CD4-positive, alpha-beta T cell treated with Interleukin-4 for 4 hours (primary cell): ENCODE measurements at regions not wholly inside any gene's neighbourhood (a gene's known extent, or its start where the extent isn't known, plus 50 kb on each side); places are given as distances from the start of the nearest gene placed in this dataset.
A peak's percentile ranks its signal among the peaks of the same experiment; 100 is the strongest.

Experiments
- DNase-seq: peaks from one replicate; pipeline ENCODE4 v3.0.0-alpha.2; 2020

DNA sequence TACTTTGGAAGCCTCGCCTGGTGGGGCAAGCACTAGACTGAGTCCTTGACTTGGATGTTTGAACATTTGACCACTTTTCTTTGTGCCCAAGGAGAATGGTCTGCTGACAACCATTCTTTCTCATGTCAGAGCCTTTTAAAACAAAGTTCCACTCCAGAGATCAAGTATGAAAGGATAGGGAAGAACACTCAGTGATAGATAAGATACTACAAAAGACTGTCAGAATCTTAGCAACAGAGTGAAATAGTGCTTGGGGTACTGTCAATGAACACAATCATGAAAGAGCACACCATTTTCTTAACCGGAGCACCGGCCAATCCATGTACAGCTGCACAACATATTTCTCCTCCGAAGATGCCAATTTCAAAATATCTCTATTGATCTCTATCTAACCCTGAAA lies 82.8 kb upstream of the ADO start:
- DNase-seq: no peak

- no peak for DNase-seq
Observed at GRCh38 chr10:62723375-62723774, 81.1 kb upstream of the ADO start.

DNA sequence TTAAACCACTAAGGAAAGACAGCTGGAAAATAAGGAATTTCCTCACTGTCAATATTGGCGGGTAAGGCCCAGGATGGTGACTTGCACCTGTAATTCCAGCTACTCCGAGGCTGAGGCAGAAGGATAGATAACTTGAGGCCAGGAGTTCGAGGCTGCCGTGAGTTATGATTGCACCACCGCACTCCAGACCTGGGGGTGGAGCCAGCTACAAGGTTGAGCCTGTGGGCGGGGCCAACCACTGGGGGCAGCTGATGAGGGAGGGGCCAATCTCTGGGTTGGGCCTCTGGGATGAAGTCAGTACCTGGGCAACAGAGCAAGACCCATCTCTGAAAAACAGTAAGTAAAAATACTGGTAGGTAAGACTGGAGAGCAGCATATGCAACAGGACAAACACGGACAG lies 80.1 kb upstream of the ADO start:
- no peak for DNase-seq

GRCh38 chr10:62726142-62726541 lies 78.4 kb upstream of the ADO start:
- peak; percentile 24 for DNase-seq

DNA sequence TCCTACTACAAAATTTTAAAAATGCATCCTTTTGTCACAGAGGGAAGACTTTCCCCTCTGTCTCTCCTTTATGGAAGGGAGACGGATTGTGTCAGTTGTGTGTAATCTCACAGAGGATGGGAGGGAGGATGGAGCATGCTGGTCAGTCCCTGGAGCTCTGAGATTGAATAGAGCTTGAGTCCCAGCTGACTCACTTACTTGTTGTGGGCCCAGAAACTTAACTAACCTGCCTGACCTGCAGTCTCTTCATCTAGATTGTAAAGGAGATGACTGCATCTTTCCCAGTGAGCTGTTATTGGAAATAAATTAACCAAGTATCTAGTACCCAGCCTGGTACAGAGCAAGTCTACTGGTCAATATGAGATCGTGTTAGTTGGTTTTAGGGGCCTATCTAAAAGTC lies 77.9 kb upstream of the ADO start:
- DNase-seq: no peak

GRCh38 chr10:62727934-62728333 lies 76.6 kb upstream of the ADO start:
- peak; percentile 12 for DNase-seq

- DNase-seq: peak; percentile 44
Observed at GRCh38 chr10:62728479-62728878, 76.0 kb upstream of the ADO start.

DNA sequence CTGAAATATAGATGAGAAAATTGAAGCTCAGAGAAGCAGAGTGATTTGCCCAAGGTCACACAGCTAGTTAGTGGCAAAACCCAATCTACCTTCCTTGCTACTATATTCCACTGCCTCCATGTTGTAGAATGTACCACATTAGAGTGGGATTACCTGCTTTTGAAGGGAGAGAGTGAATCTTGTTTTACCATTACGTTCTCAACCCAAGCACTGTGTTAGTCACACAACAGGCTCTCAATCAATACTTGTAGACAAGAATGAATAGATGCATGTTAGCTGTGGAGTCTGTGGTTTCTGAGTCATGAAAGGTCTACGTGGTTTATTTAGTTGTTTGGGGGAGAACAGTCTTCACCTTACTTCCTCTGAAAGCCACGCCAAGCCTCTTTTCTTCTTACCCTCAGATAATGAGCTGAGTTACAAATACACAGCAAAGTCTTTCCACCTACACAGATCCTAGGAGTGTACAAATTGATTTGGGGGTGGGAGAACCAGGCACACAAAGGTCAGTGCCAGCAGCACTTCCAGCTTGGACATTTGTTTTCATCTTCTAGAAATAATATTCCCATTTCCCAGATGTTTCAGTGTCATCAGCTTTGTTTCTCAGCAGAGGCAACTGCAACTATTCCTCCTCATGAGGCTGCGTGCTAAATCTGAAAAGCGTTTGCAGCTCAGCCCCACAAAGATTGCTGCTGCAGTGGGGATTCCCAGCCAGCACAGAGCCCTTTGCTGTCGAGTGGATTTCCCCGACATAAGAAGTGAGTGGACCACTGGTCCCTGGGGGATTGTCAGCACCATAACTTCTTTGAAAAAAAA lies 71.5 kb upstream of the ADO start:
- peak; percentile 91 for DNase-seq

DNA sequence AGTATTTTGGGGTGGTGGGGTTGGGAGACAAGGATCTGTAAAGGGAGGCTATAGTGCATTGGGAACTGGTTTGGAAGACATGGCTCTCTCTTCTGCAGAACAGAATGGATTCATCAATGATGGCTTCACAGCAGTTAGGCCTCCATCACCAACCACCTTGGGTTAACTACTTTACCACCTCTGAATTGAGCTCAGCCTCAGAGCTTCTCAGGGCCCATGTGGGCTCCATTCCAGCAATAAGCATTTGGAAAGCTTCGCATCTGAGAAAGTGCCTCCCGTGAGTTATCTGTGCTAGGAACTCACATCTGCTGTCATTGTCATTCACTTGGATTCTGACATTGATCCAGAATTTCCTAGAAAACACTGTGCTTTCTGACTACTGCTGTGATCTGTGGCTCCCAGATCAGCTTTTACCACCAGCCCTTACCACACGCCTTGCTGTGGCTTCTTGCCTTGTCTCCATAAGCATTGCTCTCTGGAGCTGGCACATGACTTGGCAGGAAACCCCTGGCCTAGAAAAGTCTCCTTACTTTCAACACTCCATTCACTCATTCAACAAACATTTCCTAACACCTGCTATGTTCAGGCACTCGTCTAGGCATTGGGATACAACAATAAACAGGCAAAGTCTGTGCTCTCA lies 70.7 kb upstream of the ADO start:
- DNase-seq: no peak

GRCh38 chr10:62734781-62735463 lies 69.6 kb upstream of the ADO start:
- DNase-seq: no peak

GRCh38 chr10:62735464-62736167 lies 68.9 kb upstream of the ADO start:
- peak; percentile 61 for DNase-seq

- no peak for DNase-seq
Observed at GRCh38 chr10:62736168-62736546, 68.4 kb upstream of the ADO start.

GRCh38 chr10:62738916-62739315 lies 65.6 kb upstream of the ADO start:
- DNase-seq: no peak

GRCh38 chr10:62740885-62741745 lies 63.4 kb upstream of the ADO start:
- no peak for DNase-seq

DNA sequence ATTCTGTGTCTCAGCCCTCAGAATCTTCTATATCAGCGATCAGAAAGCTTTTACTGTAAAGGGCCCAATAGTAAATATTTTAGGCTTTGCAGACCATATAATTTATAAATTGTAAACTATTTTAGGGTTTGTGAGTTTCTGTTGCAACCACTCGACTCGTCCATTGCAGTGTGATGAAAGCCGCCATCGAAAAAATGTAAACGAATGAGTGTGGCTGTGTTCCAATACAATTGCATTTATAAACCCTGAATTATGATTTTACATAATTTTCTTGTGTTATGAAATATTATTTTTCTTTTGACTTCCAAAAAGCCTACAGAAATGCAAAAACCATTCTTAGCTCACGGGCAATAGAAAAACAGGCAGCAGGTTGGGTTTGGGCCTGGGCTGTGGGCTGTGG lies 62.5 kb upstream of the ADO start:
- no peak for DNase-seq

DNA sequence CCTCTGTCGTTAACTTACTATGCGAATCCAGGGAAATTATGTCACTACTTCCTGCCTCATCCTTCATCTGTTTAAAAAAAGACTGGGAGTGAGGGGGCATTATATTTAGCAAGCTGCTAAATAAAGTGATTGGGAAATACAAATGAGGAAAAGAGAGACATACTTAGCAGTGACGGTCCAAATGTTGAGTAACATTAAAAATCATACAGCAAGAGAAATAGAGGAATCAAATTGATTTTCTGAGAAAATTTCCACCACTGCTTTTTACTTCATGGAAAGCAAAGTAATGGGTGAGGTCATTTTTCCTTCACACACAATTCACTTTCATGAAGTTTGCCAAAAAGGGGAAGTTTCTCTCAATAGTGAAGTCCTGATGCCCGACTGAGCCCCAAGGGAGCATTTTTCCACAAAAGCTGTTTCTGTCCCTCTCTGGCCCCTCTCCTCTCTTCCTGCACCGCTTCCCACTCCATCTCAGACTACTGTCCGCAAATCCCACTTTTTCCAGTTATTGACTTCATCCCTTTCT lies 61.9 kb upstream of the ADO start:
- DNase-seq: no peak

GRCh38 chr10:62744136-62744535 lies 60.4 kb upstream of the ADO start:
- DNase-seq: no peak

- DNase-seq: no peak
Observed at GRCh38 chr10:62745581-62745980, 58.9 kb upstream of the ADO start.

DNA sequence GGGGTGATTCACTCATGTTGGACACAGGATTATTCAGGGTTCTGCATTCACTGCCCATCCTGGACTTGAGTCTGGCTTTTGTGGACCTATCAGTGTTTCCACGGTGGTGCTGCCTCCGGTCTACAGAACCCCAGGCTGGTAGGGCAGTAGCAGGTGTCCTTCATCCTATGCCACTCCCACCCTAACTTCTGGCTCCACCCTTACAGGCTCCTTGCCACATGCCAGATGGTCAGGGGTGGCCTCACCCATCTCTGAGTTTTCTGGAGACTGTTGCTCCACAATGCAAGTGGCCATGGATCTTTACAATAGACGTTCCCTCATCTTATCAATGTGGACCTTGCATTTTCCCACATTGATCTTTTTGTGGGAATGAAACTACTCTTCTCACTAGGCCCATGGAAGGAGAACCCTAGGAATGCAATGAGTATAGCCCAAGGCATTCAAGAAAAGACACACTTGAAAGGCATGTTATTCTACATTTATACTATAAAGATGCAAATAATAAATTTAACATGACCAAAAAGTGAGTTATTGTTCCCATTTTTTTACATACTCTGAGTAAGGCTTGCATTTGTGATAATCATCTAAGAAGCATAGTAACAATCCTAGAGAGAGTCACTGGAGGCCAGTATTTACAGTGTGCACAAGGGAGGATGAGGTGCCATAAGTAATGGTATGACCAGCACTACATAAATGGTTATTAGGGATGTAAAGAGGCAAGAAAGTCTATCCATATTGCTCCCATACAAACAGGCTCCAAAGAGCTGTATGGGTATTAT lies 57.4 kb upstream of the ADO start:
- no peak for DNase-seq

DNA sequence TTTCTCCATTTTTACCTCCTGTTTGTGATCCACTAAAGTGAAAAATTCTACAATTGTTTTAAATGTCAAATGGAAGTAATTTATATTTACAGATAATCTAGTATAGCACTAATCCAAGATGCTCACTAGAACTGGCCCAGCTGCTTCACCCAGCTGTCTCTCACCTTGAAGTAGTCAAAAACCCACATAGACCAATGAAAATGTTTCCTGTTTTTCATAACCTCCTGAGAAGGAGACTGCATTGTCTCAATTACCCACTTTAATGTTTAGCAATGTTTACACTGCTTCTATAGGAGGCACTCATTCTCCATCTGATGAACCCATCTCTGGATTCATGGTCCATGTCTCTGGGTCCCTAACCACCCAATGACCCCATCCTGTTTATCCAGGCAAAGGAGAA lies 56.1 kb upstream of the ADO start:
- peak; percentile 35 for DNase-seq

GRCh38 chr10:62749093-62749683 lies 55.3 kb upstream of the ADO start:
- DNase-seq: peak; percentile 31
